Fibroblast of lung (primary cell): ENCODE measurements at regions not wholly inside any gene's neighbourhood (a gene's known extent, or its start where the extent isn't known, plus 50 kb on each side); places are given as distances from the start of the nearest gene placed in this dataset.
"Not testable (repeated sequence)": the region's sequence is repeated elsewhere in the genome, so short reads cannot be mapped to it uniquely, and the experiment has no call there.

Experiments
- DNase-seq, 2 donors: peaks; one replicate each; pipeline versions ENCODE4 v3.0.0 to v3.0.0-alpha.2; 2010; ENCODE audit warnings: low read depth in 2 of 2
- H2AFZ ChIP-seq: 2 replicates; pipeline ENCODE4 v1.5.1; 2012; ENCODE audit warnings: low read length, control low read depth, inconsistent platforms
- H3K27ac ChIP-seq: 2 replicates; pipeline ENCODE4 v1.5.1; 2011; ENCODE audit warnings: low read length, control low read depth; ENCODE audit not compliant: insufficient read depth
- H3K27me3 ChIP-seq: 2 replicates; pipeline ENCODE4 v1.5.1; 2011; ENCODE audit warnings: mild to moderate bottlenecking, low read length; ENCODE audit not compliant: control insufficient read depth, insufficient read depth
- H3K36me3 ChIP-seq: 2 replicates; pipeline ENCODE4 v1.5.1; 2011; ENCODE audit warnings: low read length; ENCODE audit not compliant: control insufficient read depth, insufficient read depth
- H3K4me1 ChIP-seq: 2 replicates; pipeline ENCODE4 v1.5.1; 2011; ENCODE audit warnings: low read length; ENCODE audit not compliant: control insufficient read depth, insufficient read depth; ENCODE audit errors: extremely low read depth
- H3K4me2 ChIP-seq: 2 replicates; pipeline ENCODE4 v1.5.1; 2011; ENCODE audit warnings: low read length, control low read depth; ENCODE audit not compliant: insufficient read depth; ENCODE audit errors: extremely low read depth
- H3K4me3 ChIP-seq, 4 experiments: fragments of 200-600 bp in 1 of 4; sonication (generic) in 1 of 4; replicated peaks in 1 of 4; 2 replicates each; pipeline ENCODE4 v1.5.1; 2011 to 2016; ENCODE audit warnings: low read length in 4 of 4, low read depth in 3 of 4, mild to moderate bottlenecking in 3 of 4, control low read depth in 2 of 4, inconsistent platforms in 1 of 4, mixed read lengths in 1 of 4; ENCODE audit not compliant: insufficient read depth in 1 of 4; ENCODE audit errors: control extremely low read depth in 1 of 4
- H3K79me2 ChIP-seq: 2 replicates; pipeline ENCODE4 v1.5.1; 2012; ENCODE audit warnings: mild to moderate bottlenecking, low read length, inconsistent platforms; ENCODE audit not compliant: control insufficient read depth, insufficient read depth
- H3K9ac ChIP-seq: 2 replicates; pipeline ENCODE4 v1.5.1; 2011; ENCODE audit warnings: mild to moderate bottlenecking, low read length, control low read depth; ENCODE audit not compliant: insufficient read depth
- H3K9me3 ChIP-seq: 2 replicates; pipeline ENCODE4 v1.5.1; 2012; ENCODE audit warnings: low read depth, low read length; ENCODE audit not compliant: control insufficient read depth, insufficient read depth
- H4K20me1 ChIP-seq: 2 replicates; pipeline ENCODE4 v1.5.1; 2011; ENCODE audit warnings: low read length; ENCODE audit not compliant: control insufficient read depth, insufficient read depth; ENCODE audit errors: extremely low read depth
- EZH2 ChIP-seq: IDR thresholded peaks from 2 replicates; pipeline ENCODE4 v1.5.1; 2012; ENCODE audit warnings: low read length, control low read depth, mild to moderate bottlenecking; ENCODE audit errors: missing control alignments
- TF ChIP-seq, protein P1 (sequence below), 2 donors: IDR thresholded peaks in 1 of 2; conservative IDR thresholded peaks in 1 of 2; 1 replicate in 1 of 2; 2 replicates in 1 of 2; pipeline ENCODE4 v1.5.1; 2011 to 2012; ENCODE audit warnings: low read length in 2 of 2, control low read depth in 1 of 2, inconsistent platforms in 1 of 2, low read depth in 1 of 2, mild to moderate bottlenecking in 1 of 2

- Histone ChIP-seq H3K79me2 (no peaks in the 10 kb centered on the region), H3K27me3 (no peaks in the 10 kb centered on the region), H3K27ac (no peak overlapping the region), H2AFZ (no peak overlapping the region), H3K4me2 (no peak overlapping the region), H3K4me3 (no peak overlapping the region), H3K9me3 (no peaks in the 10 kb centered on the region), H4K20me1 (no peaks in the 10 kb centered on the region), H3K9ac (no peak overlapping the region), H3K4me1 (no peaks in the 10 kb centered on the region), H3K36me3 (no peaks in the 10 kb centered on the region)
- TF ChIP-seq, protein P1, sequence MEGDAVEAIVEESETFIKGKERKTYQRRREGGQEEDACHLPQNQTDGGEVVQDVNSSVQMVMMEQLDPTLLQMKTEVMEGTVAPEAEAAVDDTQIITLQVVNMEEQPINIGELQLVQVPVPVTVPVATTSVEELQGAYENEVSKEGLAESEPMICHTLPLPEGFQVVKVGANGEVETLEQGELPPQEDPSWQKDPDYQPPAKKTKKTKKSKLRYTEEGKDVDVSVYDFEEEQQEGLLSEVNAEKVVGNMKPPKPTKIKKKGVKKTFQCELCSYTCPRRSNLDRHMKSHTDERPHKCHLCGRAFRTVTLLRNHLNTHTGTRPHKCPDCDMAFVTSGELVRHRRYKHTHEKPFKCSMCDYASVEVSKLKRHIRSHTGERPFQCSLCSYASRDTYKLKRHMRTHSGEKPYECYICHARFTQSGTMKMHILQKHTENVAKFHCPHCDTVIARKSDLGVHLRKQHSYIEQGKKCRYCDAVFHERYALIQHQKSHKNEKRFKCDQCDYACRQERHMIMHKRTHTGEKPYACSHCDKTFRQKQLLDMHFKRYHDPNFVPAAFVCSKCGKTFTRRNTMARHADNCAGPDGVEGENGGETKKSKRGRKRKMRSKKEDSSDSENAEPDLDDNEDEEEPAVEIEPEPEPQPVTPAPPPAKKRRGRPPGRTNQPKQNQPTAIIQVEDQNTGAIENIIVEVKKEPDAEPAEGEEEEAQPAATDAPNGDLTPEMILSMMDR (conservative IDR thresholded peaks at IDR 0.05 in 1 of 2, IDR thresholded peaks at IDR 0.05 in 1 of 2; ENCODE audit: low read depth in 1 of 2, low read length in 2 of 2): no peak
- no peak for TF ChIP-seq EZH2
- no peak for DNase-seq
Measured at GRCh38 chr2:194526121-194526520, 1130.9 kb upstream of the SLC39A10 start.

DNA sequence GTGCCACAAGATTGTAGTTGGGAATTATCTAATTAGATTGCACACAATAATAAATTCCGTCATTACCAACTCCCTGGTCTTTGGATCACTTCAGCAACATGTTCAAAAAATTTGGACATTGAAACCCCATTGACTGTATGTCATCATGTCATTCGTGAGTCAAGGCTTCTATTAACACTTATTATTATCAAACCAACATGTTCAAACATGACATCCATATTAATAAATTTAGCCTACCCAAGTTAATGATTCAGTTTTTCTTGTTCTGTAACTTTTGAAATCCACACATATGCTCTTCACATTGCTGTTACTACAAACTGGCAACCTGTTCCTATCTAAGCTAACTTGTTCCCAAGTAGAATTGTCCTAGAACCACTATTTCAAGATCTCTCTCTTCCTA is 1142.7 kb upstream of the SLC39A10 start:
- H2AFZ ChIP-seq: no peak overlapping the region
- H4K20me1 ChIP-seq: no peaks in the 10 kb centered on the region
- H3K9me3 ChIP-seq: no peaks in the 10 kb centered on the region
- no peak overlapping the region for H3K4me3 ChIP-seq
- H3K27ac ChIP-seq: no peak overlapping the region
- H3K4me1 ChIP-seq: no peaks in the 10 kb centered on the region
- H3K79me2 ChIP-seq: no peaks in the 10 kb centered on the region
- no peaks in the 10 kb centered on the region for H3K27me3 ChIP-seq
- TF ChIP-seq, protein P1 (conservative IDR thresholded peaks at IDR 0.05 in 1 of 2, IDR thresholded peaks at IDR 0.05 in 1 of 2; ENCODE audit: low read depth in 1 of 2, low read length in 2 of 2): no peak
- no peak for TF ChIP-seq EZH2
- H3K36me3 ChIP-seq: no peaks in the 10 kb centered on the region
- H3K4me2 ChIP-seq: no peak overlapping the region
- H3K9ac ChIP-seq: no peak overlapping the region
- DNase-seq: no peak

DNA sequence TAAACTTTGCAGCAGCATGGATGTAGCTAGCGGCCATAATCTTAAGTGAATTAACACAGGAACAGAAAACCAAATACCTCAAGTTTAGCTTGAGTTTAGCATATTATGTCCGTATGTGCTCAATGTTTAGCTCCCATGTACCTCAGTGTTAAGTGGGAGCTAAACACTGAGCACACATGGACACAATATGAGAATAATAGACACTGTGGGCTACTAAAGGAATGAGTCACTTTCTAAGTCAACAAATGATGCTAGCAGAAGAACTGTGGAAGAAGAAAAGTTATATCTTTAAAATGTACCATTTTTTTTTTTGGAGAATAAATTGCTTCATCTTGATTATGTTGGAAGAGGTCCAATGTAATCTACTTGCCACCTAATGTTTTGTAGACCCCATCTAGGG is 1146.0 kb upstream of the SLC39A10 start:
- H3K4me1 ChIP-seq, H3K36me3 ChIP-seq, H3K79me2 ChIP-seq, H3K9ac ChIP-seq, H4K20me1 ChIP-seq, H2AFZ ChIP-seq, H3K27me3 ChIP-seq, H3K4me3 ChIP-seq, H3K9me3 ChIP-seq, H3K27ac ChIP-seq, H3K4me2 ChIP-seq: not testable (repeated sequence)
- peak in 1 of 2 donors; percentile 43 for DNase-seq

DNA sequence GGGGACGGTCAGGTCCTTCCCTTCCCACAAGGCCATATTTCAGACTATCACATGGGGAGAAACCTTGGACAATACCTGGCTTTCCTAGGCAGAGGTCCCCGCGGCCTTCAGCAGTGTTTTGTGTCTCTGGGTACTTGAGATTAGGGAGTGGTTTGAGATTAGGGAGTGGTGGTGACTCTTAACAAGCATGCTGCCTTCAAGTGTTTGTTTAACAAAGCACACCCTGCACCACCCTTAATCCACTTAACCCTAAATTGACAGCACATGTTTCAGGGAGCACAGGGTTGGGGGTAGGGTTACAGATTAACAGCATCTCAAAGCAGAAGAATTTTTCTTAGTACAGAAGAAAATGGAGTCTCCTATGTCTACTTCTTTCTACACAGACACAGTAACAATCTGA is 1152.2 kb upstream of the SLC39A10 start:
- not testable (repeated sequence) for H3K4me2 ChIP-seq, H3K9ac ChIP-seq, H3K27me3 ChIP-seq, H2AFZ ChIP-seq, H3K9me3 ChIP-seq, H3K36me3 ChIP-seq, H3K79me2 ChIP-seq, DNase-seq, H4K20me1 ChIP-seq, H3K4me3 ChIP-seq, H3K4me1 ChIP-seq, H3K27ac ChIP-seq
